ENCODE measurements at regions not wholly inside any gene's neighbourhood (a gene's known extent, or its start where the extent isn't known, plus 50 kb on each side); places are given as distances from the start of the nearest gene placed in this dataset.

- TF ChIP-seq FUBP1 (CRISPR knock-in tag; IDR thresholded peaks at IDR 0.05; ENCODE audit: borderline replicate concordance): no peak
Observed at GRCh38 chr5:165187815-165188214, 1682.4 kb downstream of the MAT2B start (continued).

GRCh38 chr5:165188556-165189175, 1683.2 kb downstream of the MAT2B start:
- Histone ChIP-seq H4K20me1 (ENCODE audit: insufficient read depth, low read length) (no peaks in the 10 kb centered on the region), H3K27me3 (ENCODE audit: control insufficient read depth in 1 of 2, insufficient read depth in 2 of 2, low read length in 2 of 2) (no peaks in the 10 kb centered on the region), H3K4me2 (ENCODE audit: low read depth, low read length) (no peak overlapping the region), H3K4me3 (replicated peaks in 1 of 3; ENCODE audit: insufficient read depth in 1 of 3, low read depth in 2 of 3, low read length in 3 of 3) (no peak overlapping the region), H3K36me3 (replicated peaks in 1 of 2; ENCODE audit: control insufficient read depth in 1 of 2, insufficient read depth in 2 of 2, low read length in 2 of 2) (no peaks in the 10 kb centered on the region), H2AFZ (ENCODE audit: low read length) (no peak overlapping the region), H3K79me2 (ENCODE audit: insufficient read depth, low read length) (no peaks in the 10 kb centered on the region), H3K9ac (ENCODE audit: insufficient read depth, low read depth, low read length) (no peak overlapping the region), H3K4me1 (ENCODE audit: insufficient read depth, low read length) (no peaks in the 10 kb centered on the region), H3K27ac (ENCODE audit: extremely low read length, insufficient read depth, low read length) (no peak overlapping the region), H3K9me3 (ENCODE audit: low read length) (peaks cover 71% of the 10 kb centered on the region)
- no peak for FAIRE-seq
- TF ChIP-seq DNMT1 (CRISPR knock-in tag; IDR thresholded peaks at IDR 0.05) (no peak), LBX2 (CRISPR knock-in tag; IDR thresholded peaks at IDR 0.05; ENCODE audit: borderline replicate concordance) (no peak), ZNF30 (CRISPR knock-in tag; IDR thresholded peaks at IDR 0.05) (no peak), FOXK2 (IDR thresholded peaks at IDR 0.05) (no peak), KMT2A (CRISPR knock-in tag; IDR thresholded peaks at IDR 0.05) (no peak), TIGD3 (CRISPR knock-in tag; IDR thresholded peaks at IDR 0.05; ENCODE audit: borderline replicate concordance) (no peak), ZNF841 (CRISPR knock-in tag; IDR thresholded peaks at IDR 0.05; ENCODE audit: borderline replicate concordance) (no peak), MNT (IDR thresholded peaks at IDR 0.05) (no peak), ZNF800 (CRISPR knock-in tag; IDR thresholded peaks at IDR 0.05) (no peak), TCF12 (IDR thresholded peaks at IDR 0.05) (no peak), TCF12 (CRISPR knock-in tag; IDR thresholded peaks at IDR 0.05) (no peak)
- POLR2A ChIA-PET: no interaction called here
- no peak for DNase-seq (ENCODE audit: low spot score)
- 6% methylated on average over 1 of the region's 1 CpG for WGBS (ENCODE audit: low lambda C conversion rate)
- ATAC-seq: no peak
- CTCF ChIA-PET (ENCODE audit: low intra/inter-chr PET ratio, low total read pairs): no interaction called here
- BruUV-seq (replicated peaks): no TSS peak
- in situ Hi-C loops (cut with HindIII; ENCODE audit: extremely low pct_ligation_motif_present, low pct_unique_long_range_greater_than_20kb): no loop called here
- intact Hi-C loops (cut with micrococcal nuclease; ENCODE audit: unreplicated experiment): no loop called here
